ENCODE measurements at regions not wholly inside any gene's neighbourhood (a gene's known extent, or its start where the extent isn't known, plus 50 kb on each side); places are given as distances from the start of the nearest gene placed in this dataset.

GRCh38 chr2:19408592-19408991 lies 50.2 kb upstream of the OSR1 start:
- DNase-seq: no peak
